PFSK-1 (cell line): ENCODE measurements at regions not wholly inside any gene's neighbourhood (a gene's known extent, or its start where the extent isn't known, plus 50 kb on each side); places are given as distances from the start of the nearest gene placed in this dataset.

Experiments used
- POLR2AphosphoS5 ChIP-seq: IDR thresholded peaks from 2 replicates; pipeline ENCODE4 v1.6.1; 2012; ENCODE audit warnings: low read depth, mild to moderate bottlenecking, control low read depth, low read length, moderate library complexity
- REST ChIP-seq, 2 experiments: IDR thresholded peaks; 2 replicates each; pipeline versions ENCODE4 v1.6.1 to v1.8.0; 2011 to 2012; ENCODE audit warnings: low read depth in 2 of 2, low read length in 2 of 2, control low read depth in 1 of 2, inconsistent platforms in 1 of 2, mild to moderate bottlenecking in 1 of 2, moderate library complexity in 1 of 2; ENCODE audit not compliant: insufficient read depth in 1 of 2
- TAF1 ChIP-seq: IDR thresholded peaks from 2 replicates; pipeline ENCODE4 v1.6.1; 2012; ENCODE audit warnings: low read length, control low read depth, borderline replicate concordance; ENCODE audit not compliant: insufficient read depth

GRCh38 chr6:141675957-141676356 is 456.8 kb upstream of the GJE1 start:
- no peak for TF ChIP-seq REST (IDR thresholded peaks at IDR 0.05; ENCODE audit: insufficient read depth in 1 of 2, low read depth in 2 of 2, low read length in 2 of 2)
- TF ChIP-seq TAF1: no peak
- no peak for TF ChIP-seq POLR2AphosphoS5
